ENCODE measurements at regions not wholly inside any gene's neighbourhood (a gene's known extent, or its start where the extent isn't known, plus 50 kb on each side); places are given as distances from the start of the nearest gene placed in this dataset.
A peak's percentile ranks its signal among the peaks of the same experiment; 100 is the strongest.
"Not testable (repeated sequence)": the region's sequence is repeated elsewhere in the genome, so short reads cannot be mapped to it uniquely, and the experiment has no call there.

GRCh38 chr18:10086458-10087210 is 172.8 kb downstream of the VAPA start:
- DNase-seq: no peak

GRCh38 chr18:10088734-10089133 is 174.9 kb downstream of the VAPA start:
- no peak for DNase-seq

- DNase-seq: no peak
Measured at GRCh38 chr18:10089881-10090280, 176.1 kb downstream of the VAPA start.

GRCh38 chr18:10090668-10091067 is 176.9 kb downstream of the VAPA start:
- DNase-seq: no peak

- DNase-seq: no peak
Measured at GRCh38 chr18:10093445-10093844, 179.6 kb downstream of the VAPA start.

- no peak for DNase-seq
Measured at GRCh38 chr18:10094154-10094553, 180.3 kb downstream of the VAPA start.

- DNase-seq: no peak
Measured at GRCh38 chr18:10094655-10095054, 180.8 kb downstream of the VAPA start.

- DNase-seq: no peak
Measured at GRCh38 chr18:10095356-10095755, 181.5 kb downstream of the VAPA start.

- DNase-seq: no peak
Measured at GRCh38 chr18:10099539-10100140, 185.8 kb downstream of the VAPA start.

GRCh38 chr18:10100196-10100595 is 186.4 kb downstream of the VAPA start:
- no peak for DNase-seq

- peak; percentile 31 for DNase-seq
Measured at GRCh38 chr18:10100941-10101701, 187.3 kb downstream of the VAPA start.

GRCh38 chr18:10101729-10102128 is 187.9 kb downstream of the VAPA start:
- DNase-seq: no peak

- not testable (repeated sequence) for DNase-seq
Measured at GRCh38 chr18:10105118-10105517, 191.3 kb downstream of the VAPA start.

GRCh38 chr18:10111191-10111590 is 197.4 kb downstream of the VAPA start:
- no peak for DNase-seq

- DNase-seq: no peak
Measured at GRCh38 chr18:10111944-10112343, 198.1 kb downstream of the VAPA start.

- no peak for DNase-seq
Measured at GRCh38 chr18:10113121-10114022, 199.6 kb downstream of the VAPA start.

- peak; percentile 14 for DNase-seq
Measured at GRCh38 chr18:10114717-10115463, 201.1 kb downstream of the VAPA start.

GRCh38 chr18:10116574-10116973 is 202.8 kb downstream of the VAPA start:
- no peak for DNase-seq

- DNase-seq: no peak
Measured at GRCh38 chr18:10119528-10119927, 205.7 kb downstream of the VAPA start.

- no peak for DNase-seq
Measured at GRCh38 chr18:10119991-10120390, 206.2 kb downstream of the VAPA start.

- DNase-seq: no peak
Measured at GRCh38 chr18:10120622-10121021, 206.8 kb downstream of the VAPA start.

GRCh38 chr18:10121028-10121427 is 207.2 kb downstream of the VAPA start:
- DNase-seq: no peak

All from NCI-H1092 treated with DMSO at 0.1 percent for 48 hours (cell line).